Gastroesophageal sphincter (tissue), 4 donors: ENCODE measurements at regions not wholly inside any gene's neighbourhood (a gene's known extent, or its start where the extent isn't known, plus 50 kb on each side); places are given as distances from the start of the nearest gene placed in this dataset.

Experiments used
- ATAC-seq: fragments of 150-250 bp; one replicate; pipeline ENCODE4 v1.9.1; 2016; ENCODE audit warnings: mild to moderate bottlenecking, moderate library complexity
- H3K27ac ChIP-seq, 4 donors: fragments of 200-600 bp; sonication (generic) in 3 of 4; 1 replicate in 3 of 4; 2 replicates in 1 of 4; pipeline ENCODE4 v1.5.1; 2016 to 2019
- H3K27me3 ChIP-seq: fragments of 200-600 bp; sonication (generic); one replicate; pipeline ENCODE4 v1.5.1; 2019
- H3K36me3 ChIP-seq, 2 donors: fragments of 200-600 bp; sonication (generic); one replicate each; pipeline ENCODE4 v1.5.1; 2019; ENCODE audit warnings: control low read depth in 1 of 2
- H3K4me1 ChIP-seq, 3 donors: fragments of 200-600 bp; sonication (generic); 1 replicate in 2 of 3; 2 replicates in 1 of 3; pipeline ENCODE4 v1.5.1; 2016 to 2019; ENCODE audit warnings: control low read depth in 2 of 3
- H3K4me3 ChIP-seq, 2 donors: fragments of 200-600 bp; sonication (generic); one replicate each; pipeline ENCODE4 v1.5.1; 2019; ENCODE audit warnings: mild to moderate bottlenecking in 1 of 2, moderate library complexity in 1 of 2
- H3K9me3 ChIP-seq, 3 donors: fragments of 200-600 bp; sonication (generic); one replicate each; pipeline ENCODE4 v1.5.1; 2017 to 2019; ENCODE audit warnings: control low read depth in 2 of 3
- CTCF ChIP-seq, 4 experiments: fragments of 200-600 bp in 2 of 4; fragments of 450-650 bp in 2 of 4; sonication (generic) in 1 of 4; IDR thresholded peaks; one replicate each; pipeline ENCODE4 v1.5.1; 2017 to 2019; ENCODE audit warnings: antibody characterized with exemption in 4 of 4, mild to moderate bottlenecking in 2 of 4, moderate library complexity in 2 of 4
- EP300 ChIP-seq: sonication (generic); formaldehyde crosslinking; IDR thresholded peaks from one replicate; pipeline ENCODE4 v1.6.1; 2017; ENCODE audit warnings: antibody characterized with exemption, mild to moderate bottlenecking
- POLR2A ChIP-seq, 2 donors: fragments of 450-650 bp; IDR thresholded peaks; one replicate each; pipeline ENCODE4 v1.6.1; 2017; ENCODE audit warnings: antibody characterized with exemption in 2 of 2, mild to moderate bottlenecking in 2 of 2, moderate library complexity in 1 of 2
- POLR2AphosphoS5 ChIP-seq: sonication (generic); formaldehyde crosslinking; IDR thresholded peaks from one replicate; pipeline ENCODE4 v1.6.1; 2017; ENCODE audit warnings: antibody characterized with exemption
- WGBS, 2 donors: methylation state at CpG; one replicate each; pipeline ENCODE4 v1.1.5; 2018; ENCODE audit warnings: low coverage in 1 of 2; 5-methylcytosine and 5-hydroxymethylcytosine counted together

GRCh38 chr5:171641891-171642290, 143.7 kb upstream of the SMIM23 start:
- no peak for ATAC-seq
- H3K9me3 ChIP-seq = no peaks in the 10 kb centered on the region
- H3K27ac ChIP-seq = no peak overlapping the region
- H3K27me3 ChIP-seq = peaks cover 38% of the 10 kb centered on the region
- peaks cover 3 to 22% (median 15%) of the 10 kb centered on the region in 3 donors for H3K4me1 ChIP-seq
- no peak overlapping the region for H3K4me3 ChIP-seq
- H3K36me3 ChIP-seq = no peaks in the 10 kb centered on the region
- TF ChIP-seq CTCF (IDR thresholded peaks at IDR 0.05) (no peak), EP300 (no peak), POLR2AphosphoS5 (no peak), POLR2A (IDR thresholded peaks at IDR 0.05) (no peak)

GRCh38 chr5:171642894-171643293, 142.7 kb upstream of the SMIM23 start:
- no peak overlapping the region for H3K4me3 ChIP-seq
- H3K9me3 ChIP-seq = no peaks in the 10 kb centered on the region
- WGBS, 2 donors = 78 to 82% methylated on average over 3 to 6 of the region's 6 CpGs
- H3K27me3 ChIP-seq = peaks cover 47% of the 10 kb centered on the region
- no peaks in the 10 kb centered on the region for H3K36me3 ChIP-seq
- peaks cover 3 to 22% (median 15%) of the 10 kb centered on the region in 3 donors for H3K4me1 ChIP-seq
- H3K27ac ChIP-seq = no peak overlapping the region
- TF ChIP-seq POLR2AphosphoS5 (no peak), POLR2A (IDR thresholded peaks at IDR 0.05) (no peak)
- ATAC-seq = no peak

GRCh38 chr5:171644536-171644935, 141.1 kb upstream of the SMIM23 start:
- no peak overlapping the region for H3K27ac ChIP-seq
- H3K36me3 ChIP-seq = no peaks in the 10 kb centered on the region
- WGBS, 2 donors = 33 to 43% methylated on average over 1 to 3 of the region's 10 CpGs
- no peak overlapping the region for H3K4me3 ChIP-seq
- TF ChIP-seq POLR2AphosphoS5 (no peak), CTCF (IDR thresholded peaks at IDR 0.05) (no peak), POLR2A (IDR thresholded peaks at IDR 0.05) (no peak), EP300 (no peak)
- ATAC-seq = no peak
- H3K4me1 ChIP-seq = peaks cover 3 to 19% (median 15%) of the 10 kb centered on the region in 3 donors
- peaks cover 59% of the 10 kb centered on the region for H3K27me3 ChIP-seq
- no peaks in the 10 kb centered on the region for H3K9me3 ChIP-seq

GRCh38 chr5:171646102-171647042, 139.2 kb upstream of the SMIM23 start:
- peaks cover 69% of the 10 kb centered on the region for H3K27me3 ChIP-seq

More at GRCh38 chr5:171646102-171647042, 139.2 kb upstream of the SMIM23 start:
- peaks cover 0 to under 1% (median 0%) of the 10 kb centered on the region in 3 donors for H3K4me1 ChIP-seq
- H3K36me3 ChIP-seq = no peaks in the 10 kb centered on the region
- TF ChIP-seq POLR2AphosphoS5 (no peak), POLR2A (IDR thresholded peaks at IDR 0.05) (no peak), CTCF (IDR thresholded peaks at IDR 0.05) (no peak), EP300 (no peak)
- 91 to 95% methylated on average over 4 to 8 of the region's 14 CpGs for WGBS, 2 donors
- H3K27ac ChIP-seq = no peak overlapping the region
- no peaks in the 10 kb centered on the region for H3K9me3 ChIP-seq
- ATAC-seq = no peak
- no peak overlapping the region for H3K4me3 ChIP-seq
